Astrocyte (in vitro differentiated cells and primary cell): ENCODE measurements at regions not wholly inside any gene's neighbourhood (a gene's known extent, or its start where the extent isn't known, plus 50 kb on each side); places are given as distances from the start of the nearest gene placed in this dataset.

Experiments used
- EZH2 ChIP-seq: IDR thresholded peaks from 2 replicates; pipeline ENCODE4 v1.6.1; 2012; ENCODE audit warnings: mild to moderate bottlenecking, low read length, inconsistent platforms; ENCODE audit not compliant: insufficient read depth
- TF ChIP-seq, protein P1 (sequence below): IDR thresholded peaks from 2 replicates; pipeline ENCODE4 v1.5.1; 2011; ENCODE audit warnings: low read depth, mild to moderate bottlenecking, inconsistent platforms, low read length, moderate library complexity; ENCODE audit not compliant: insufficient read depth

DNA sequence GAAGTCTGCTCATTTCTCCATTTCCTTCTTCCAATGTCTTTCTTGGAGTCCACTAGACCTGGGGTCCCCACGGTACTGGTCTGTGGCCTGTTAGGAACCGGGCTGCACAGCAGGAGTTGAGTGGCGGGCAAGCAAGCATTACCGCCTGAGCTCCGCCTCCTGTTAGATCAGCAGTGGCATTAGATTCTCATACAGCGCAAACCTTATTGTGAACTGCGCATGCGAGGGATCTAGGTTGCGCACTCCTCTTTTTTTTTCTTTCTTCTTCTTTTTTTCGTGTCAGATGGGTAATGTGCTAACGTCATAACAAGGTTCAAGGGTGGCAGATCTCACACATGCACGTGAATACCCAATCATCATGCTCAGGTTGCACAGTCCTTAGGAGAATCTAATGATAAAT is 53.1 kb upstream of the DLX2 start:
- TF ChIP-seq, protein P1, sequence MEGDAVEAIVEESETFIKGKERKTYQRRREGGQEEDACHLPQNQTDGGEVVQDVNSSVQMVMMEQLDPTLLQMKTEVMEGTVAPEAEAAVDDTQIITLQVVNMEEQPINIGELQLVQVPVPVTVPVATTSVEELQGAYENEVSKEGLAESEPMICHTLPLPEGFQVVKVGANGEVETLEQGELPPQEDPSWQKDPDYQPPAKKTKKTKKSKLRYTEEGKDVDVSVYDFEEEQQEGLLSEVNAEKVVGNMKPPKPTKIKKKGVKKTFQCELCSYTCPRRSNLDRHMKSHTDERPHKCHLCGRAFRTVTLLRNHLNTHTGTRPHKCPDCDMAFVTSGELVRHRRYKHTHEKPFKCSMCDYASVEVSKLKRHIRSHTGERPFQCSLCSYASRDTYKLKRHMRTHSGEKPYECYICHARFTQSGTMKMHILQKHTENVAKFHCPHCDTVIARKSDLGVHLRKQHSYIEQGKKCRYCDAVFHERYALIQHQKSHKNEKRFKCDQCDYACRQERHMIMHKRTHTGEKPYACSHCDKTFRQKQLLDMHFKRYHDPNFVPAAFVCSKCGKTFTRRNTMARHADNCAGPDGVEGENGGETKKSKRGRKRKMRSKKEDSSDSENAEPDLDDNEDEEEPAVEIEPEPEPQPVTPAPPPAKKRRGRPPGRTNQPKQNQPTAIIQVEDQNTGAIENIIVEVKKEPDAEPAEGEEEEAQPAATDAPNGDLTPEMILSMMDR = no peak
- TF ChIP-seq EZH2 = no peak
